ENCODE measurements at regions not wholly inside any gene's neighbourhood (a gene's known extent, or its start where the extent isn't known, plus 50 kb on each side); places are given as distances from the start of the nearest gene placed in this dataset.

GRCh38 chr6:22036699-22037098, 260.1 kb downstream of the PRL start:
- DNase-seq, result no peak

GRCh38 chr6:22041797-22042480, 254.9 kb downstream of the PRL start:
- DNase-seq, result no peak

GRCh38 chr6:22042706-22043105, 254.1 kb downstream of the PRL start:
- no peak for DNase-seq

GRCh38 chr6:22043284-22043962, 253.4 kb downstream of the PRL start:
- no peak for DNase-seq

GRCh38 chr6:22045261-22045912, 251.4 kb downstream of the PRL start:
- no peak for DNase-seq

- no peak for DNase-seq
Observed at GRCh38 chr6:22049002-22049401, 247.8 kb downstream of the PRL start.

GRCh38 chr6:22053391-22053997, 243.3 kb downstream of the PRL start:
- DNase-seq, result no peak

- DNase-seq, result no peak
Observed at GRCh38 chr6:22056398-22056797, 240.4 kb downstream of the PRL start.

- no peak for DNase-seq
Observed at GRCh38 chr6:22057962-22058361, 238.9 kb downstream of the PRL start.

- DNase-seq, result no peak
Observed at GRCh38 chr6:22059126-22059525, 237.7 kb downstream of the PRL start.

- DNase-seq, result peak; percentile 52 to 96
Observed at GRCh38 chr6:22059946-22060345, 236.9 kb downstream of the PRL start.

- DNase-seq, result peak; percentile 50 to 80
Observed at GRCh38 chr6:22062807-22063408, 233.9 kb downstream of the PRL start.

- DNase-seq, result no peak
Observed at GRCh38 chr6:22064558-22064957, 232.3 kb downstream of the PRL start.

GRCh38 chr6:22067122-22067521, 229.7 kb downstream of the PRL start:
- DNase-seq, result no peak

- DNase-seq, result no peak
Observed at GRCh38 chr6:22067671-22068070, 229.2 kb downstream of the PRL start.

GRCh38 chr6:22068561-22069305, 228.1 kb downstream of the PRL start:
- no peak for DNase-seq

- no peak for DNase-seq
Observed at GRCh38 chr6:22069306-22069800, 227.5 kb downstream of the PRL start.

GRCh38 chr6:22071270-22072041, 225.4 kb downstream of the PRL start:
- peak; percentile 36 to 69 for DNase-seq

- peak; percentile 19 to 39 for DNase-seq
Observed at GRCh38 chr6:22072949-22073348, 223.9 kb downstream of the PRL start.

GRCh38 chr6:22073516-22074198, 223.2 kb downstream of the PRL start:
- DNase-seq, result peak; percentile 56 to 76

GRCh38 chr6:22078288-22078687, 218.5 kb downstream of the PRL start:
- no peak for DNase-seq

All from inflammatory macrophage treated with lipopolysaccharide for 1 hour (primary cell).